CD1c-positive myeloid dendritic cell (primary cell): ENCODE measurements at regions not wholly inside any gene's neighbourhood (a gene's known extent, or its start where the extent isn't known, plus 50 kb on each side); places are given as distances from the start of the nearest gene placed in this dataset.

Source experiments
- DNase-seq: peaks from one replicate; pipeline ENCODE4 v3.0.0-alpha.2; 2016; ENCODE audit errors: extremely low spot score

DNA sequence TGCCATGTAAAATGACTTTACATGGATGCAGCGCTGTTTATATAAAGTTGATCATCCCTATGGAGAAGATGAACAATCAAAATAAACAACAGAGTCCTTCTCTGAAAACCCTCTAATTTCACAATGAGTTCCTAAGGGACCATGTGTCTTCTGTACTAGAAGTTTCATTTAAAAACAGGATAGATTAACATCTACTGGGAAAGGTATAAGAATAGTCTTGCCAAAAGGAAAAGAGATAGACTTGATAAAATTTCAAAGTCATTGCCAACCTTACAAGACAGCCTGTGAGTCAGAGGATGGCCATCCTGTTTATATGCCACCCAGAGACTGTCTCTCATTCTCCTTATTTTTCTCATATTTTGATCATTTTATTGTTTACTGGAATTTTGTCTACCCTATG, 367.1 kb upstream of the PDE4D start:
- no peak for DNase-seq

DNA sequence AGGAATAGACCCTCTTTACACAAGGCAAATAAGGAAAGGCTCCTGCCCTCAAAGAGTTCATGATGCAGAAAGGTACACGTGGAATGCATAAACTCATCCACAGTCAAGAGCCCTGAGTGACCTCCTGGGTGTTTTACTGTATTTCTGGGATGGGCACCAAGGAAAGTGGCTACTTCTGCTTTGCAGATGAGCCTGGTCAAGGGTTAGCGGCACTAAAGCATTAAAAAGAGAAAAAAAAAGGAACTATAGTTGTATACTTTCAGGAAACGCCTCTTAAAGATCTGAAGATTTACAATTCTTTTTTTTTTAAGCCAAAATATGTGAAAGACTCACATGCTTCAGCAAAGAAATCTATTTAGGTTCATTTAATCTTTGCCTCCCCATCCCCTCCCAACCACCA, 366.2 kb upstream of the PDE4D start:
- DNase-seq = peak; percentile 58

DNA sequence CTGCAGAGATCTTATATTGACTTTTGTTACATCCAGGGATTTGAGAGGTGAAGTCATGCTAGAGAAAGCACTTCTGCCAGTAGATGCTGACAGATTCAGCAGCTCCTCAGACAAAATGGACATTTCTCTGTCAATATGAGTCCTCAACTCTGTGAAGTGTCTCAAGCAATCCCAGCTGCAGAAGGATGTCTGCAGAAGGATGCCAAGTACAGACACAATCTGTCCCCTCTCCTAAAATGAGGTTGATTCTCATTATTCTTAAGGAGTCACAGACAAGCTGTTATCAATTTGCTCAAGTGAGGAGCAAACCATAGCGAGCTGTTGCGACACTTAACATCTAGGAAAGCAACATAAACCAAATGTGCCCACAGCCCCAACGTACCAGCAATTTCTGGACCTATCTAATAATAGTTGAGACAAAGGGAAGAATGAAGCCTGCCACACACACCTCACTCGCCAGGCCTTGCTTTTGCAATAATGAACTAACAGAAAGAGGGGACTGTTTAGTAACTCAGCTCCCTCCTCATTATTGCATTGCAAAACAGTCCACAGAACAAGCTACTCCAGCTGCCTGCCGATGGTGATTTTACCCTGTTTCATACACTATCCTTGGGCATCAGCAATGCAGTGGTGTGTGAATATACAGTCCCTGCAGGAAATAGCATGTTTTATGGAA, 364.2 kb upstream of the PDE4D start:
- DNase-seq = no peak

DNA sequence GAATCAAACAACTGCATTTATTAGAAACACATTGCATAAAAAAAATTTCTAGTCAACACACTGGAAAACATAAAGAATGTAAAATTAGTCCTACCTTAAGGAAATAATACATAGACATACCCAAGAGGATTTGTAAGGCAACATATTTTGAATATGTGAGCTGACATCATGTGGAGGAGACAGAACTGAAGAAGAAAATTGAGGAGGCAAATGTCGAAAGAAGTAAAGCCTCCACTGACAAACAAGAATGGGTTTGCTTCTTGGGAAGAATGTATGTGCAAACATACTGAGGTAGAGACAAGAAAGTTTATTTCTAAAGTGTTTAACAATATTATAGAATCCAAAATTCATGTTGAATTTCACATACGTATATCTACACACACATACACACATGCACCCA, 363.0 kb upstream of the PDE4D start:
- peak; percentile 45 for DNase-seq

- peak; percentile 82 for DNase-seq
Observed at GRCh38 chr5:60248901-60249300, 355.4 kb upstream of the PDE4D start.

GRCh38 chr5:60243713-60244112, 350.2 kb upstream of the PDE4D start:
- DNase-seq = no peak

DNA sequence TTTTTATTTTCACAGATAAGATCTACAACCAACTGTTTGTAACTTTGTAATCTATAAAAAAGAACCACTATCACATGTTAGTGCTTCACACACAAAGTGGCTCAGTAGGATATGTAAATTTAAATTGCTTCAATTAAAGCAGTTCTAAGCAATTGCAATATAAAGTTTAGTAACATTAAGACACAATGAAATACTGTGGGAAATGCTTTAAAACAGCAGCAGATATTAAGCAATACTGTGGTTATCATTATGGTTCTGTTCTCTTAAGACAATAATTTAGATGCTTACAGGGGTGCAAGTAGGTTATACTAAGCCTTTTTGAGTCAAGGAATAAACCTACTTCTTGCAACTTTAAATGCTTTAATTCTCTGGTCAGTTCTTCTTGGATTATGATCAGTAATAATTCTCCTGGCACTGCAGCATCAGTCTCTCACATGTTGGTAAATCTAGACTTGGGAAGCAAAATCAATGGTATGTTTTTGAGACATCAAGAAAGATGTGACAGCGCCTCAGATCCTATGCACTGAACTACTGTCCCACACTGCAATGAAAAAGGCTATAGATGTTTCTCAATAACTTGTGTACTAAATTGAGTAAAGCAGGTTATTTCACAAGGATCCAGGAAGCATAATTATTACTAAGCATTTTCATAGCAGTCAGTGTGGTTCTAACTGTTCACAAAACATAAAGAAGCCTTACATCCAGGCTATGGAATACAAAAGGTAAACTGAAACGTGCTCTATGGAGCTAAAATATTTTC, 338.7 kb upstream of the PDE4D start:
- peak; percentile 30 for DNase-seq

DNA sequence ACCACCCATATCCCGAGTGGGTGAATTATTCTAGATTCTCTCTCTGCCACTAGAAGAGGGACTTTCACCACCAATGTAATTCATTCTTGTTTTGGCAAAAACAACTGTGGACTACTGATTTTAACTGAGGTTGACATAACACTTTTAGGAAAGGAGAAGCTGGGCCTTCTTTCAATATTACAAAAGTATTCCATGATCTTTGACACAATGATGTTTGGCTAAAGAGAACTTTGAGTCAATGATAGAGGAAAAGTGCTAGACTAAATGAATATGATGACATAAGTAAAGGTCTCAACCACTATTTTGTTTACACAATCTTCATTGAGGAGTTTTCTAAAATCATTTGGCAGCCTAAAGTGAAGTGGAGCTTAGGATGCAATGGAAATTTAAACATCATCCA, 336.9 kb upstream of the PDE4D start:
- DNase-seq = peak; percentile 26

DNA sequence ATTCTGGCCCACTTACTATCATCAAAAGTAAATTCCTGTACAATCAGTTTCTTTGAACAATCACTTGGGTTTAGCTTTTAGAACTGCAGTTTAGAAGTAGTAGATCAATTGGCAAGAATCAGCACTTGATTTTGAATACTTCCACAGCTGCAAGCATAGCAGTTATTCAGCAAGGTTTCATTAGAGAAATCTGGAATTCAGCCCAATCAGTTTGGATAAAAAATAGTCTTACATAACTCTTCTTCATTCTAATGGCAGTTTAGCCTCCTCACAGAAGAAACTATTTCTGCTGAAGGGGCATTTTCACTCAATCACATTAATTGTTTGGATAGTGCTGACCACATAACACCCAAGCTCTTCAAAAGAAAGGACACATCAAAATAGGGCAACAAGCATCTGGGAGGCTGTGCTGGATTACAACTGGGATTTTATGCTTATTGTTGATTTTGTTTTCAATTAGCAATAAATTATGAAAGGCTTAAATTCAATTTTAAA, 336.2 kb upstream of the PDE4D start:
- DNase-seq = no peak

- no peak for DNase-seq
Observed at GRCh38 chr5:60228676-60229075, 335.1 kb upstream of the PDE4D start.

DNA sequence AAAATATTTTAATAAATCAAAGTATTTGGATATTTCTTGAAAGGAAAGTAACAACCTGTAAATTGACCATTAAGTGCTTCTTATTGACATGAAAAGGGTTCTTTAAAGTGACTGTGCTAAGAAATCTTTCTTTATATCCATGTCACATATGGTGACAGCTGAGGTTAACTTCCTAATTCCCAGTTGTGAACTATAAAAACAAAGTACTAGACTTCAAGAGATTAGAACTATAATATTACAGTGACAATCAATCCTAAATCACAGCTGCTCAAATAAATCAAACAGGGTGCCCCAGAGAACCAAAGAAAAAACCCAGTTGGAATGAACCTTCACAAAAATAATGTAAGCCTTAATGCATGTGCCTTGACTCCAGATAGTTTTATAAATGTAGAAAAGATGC, 332.6 kb upstream of the PDE4D start:
- no peak for DNase-seq

- no peak for DNase-seq
Observed at GRCh38 chr5:60223342-60223741, 329.8 kb upstream of the PDE4D start.

DNA sequence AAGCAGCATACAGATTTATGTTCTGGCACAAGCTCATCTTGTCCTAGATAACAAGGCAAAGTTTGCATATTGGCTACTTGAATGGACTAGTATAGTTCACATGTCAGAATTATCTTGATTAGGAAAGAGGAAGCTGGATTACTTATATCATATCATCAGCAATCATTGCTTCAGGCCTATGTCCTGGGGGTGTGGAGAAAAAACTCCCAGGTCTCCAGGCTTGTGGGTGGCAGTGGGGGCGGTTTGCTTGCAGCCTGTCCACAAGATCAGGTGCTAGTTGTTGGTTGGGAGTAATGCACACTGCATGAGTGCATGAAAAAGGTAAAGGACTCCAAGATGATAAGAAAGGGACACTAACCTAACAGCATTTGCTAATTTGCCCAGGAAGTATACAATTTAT, 326.4 kb upstream of the PDE4D start:
- peak; percentile 13 for DNase-seq

GRCh38 chr5:60210810-60211209, 317.3 kb upstream of the PDE4D start:
- DNase-seq = no peak

GRCh38 chr5:60209146-60209840, 315.8 kb upstream of the PDE4D start:
- DNase-seq = no peak

DNA sequence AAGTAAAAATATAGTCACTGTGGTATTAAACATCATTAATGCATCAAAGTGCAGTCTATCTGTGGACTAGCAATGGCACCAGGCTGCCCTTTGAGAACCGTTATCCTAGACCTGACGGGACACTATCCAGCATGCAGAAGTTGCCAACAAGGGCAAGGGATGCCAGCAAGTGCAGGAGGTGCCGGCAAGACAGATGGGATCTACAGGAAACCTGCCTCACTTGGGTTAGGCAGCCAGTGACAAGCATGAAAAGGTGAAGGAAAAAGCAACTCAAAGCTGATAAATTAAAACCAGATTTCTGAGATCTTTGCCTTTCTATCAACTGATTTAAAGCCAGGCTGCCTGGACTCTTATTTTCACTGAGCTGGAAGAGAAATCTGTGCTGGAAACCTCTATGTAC, 315.2 kb upstream of the PDE4D start:
- no peak for DNase-seq

DNA sequence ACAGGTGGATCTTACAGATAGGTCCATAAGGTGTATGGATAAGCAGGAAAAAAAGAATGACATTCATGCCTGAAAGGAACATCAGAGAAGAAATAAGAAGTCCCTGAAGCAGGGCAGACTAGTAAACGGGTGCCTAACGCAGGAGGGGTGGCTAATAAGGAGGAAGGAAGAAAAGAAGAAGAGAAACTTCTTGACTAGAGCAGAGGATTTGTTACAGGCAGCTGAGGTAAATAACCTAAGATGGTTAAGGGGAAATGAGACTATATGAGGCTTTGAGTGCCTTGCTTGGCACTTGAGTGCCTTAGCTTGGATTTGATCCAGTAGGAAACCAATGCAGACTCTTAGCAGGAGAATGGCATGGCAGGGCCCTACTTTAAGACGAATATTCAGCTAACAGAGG, 313.5 kb upstream of the PDE4D start:
- peak; percentile 74 for DNase-seq

DNA sequence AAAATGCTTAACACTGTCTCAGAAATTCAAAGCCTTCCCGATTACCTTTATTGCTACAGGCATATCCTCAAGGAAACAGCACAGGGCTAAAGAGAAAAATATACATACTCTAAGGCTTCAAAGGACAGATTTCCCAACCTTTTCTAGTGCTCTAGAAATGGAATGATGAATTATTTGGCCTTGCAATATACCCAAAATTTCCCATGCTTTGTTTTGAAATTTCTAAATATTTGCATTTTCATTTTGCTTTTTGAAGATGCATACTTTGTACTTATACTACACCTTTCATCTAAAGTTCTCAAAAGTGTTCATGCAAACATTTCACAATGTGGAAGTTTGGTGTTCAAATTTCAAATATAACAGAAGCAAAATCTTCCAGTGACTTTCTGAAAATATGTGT, 312.7 kb upstream of the PDE4D start:
- DNase-seq = no peak

GRCh38 chr5:60205071-60205470, 311.5 kb upstream of the PDE4D start:
- DNase-seq = no peak

- peak; percentile 88 for DNase-seq
Observed at GRCh38 chr5:60196385-60197113, 303.0 kb upstream of the PDE4D start.

- no peak for DNase-seq
Observed at GRCh38 chr5:60195551-60195950, 302.0 kb upstream of the PDE4D start.

GRCh38 chr5:60195083-60195482, 301.6 kb upstream of the PDE4D start:
- DNase-seq = no peak
